Trophoblast cell (in vitro differentiated cells and primary cell): ENCODE measurements at regions not wholly inside any gene's neighbourhood (a gene's known extent, or its start where the extent isn't known, plus 50 kb on each side); places are given as distances from the start of the nearest gene placed in this dataset.

Experiments used
- DNase-seq, 2 donors: peaks; one replicate each; pipeline ENCODE4 v3.0.0-alpha.2; 2016
- H2AFZ ChIP-seq: 2 replicates; pipeline ENCODE4 v1.6.1; 2013; ENCODE audit warnings: low read length, moderate library complexity, mild to moderate bottlenecking; ENCODE audit not compliant: insufficient read depth, poor library complexity
- H2AK5ac ChIP-seq: 2 replicates; pipeline ENCODE4 v1.6.1; 2013; ENCODE audit warnings: mild to moderate bottlenecking, low read length
- H2BK120ac ChIP-seq: 2 replicates; pipeline ENCODE4 v1.6.1; 2013; ENCODE audit warnings: low read length, mild to moderate bottlenecking, moderate library complexity; ENCODE audit not compliant: insufficient read depth, poor library complexity
- H2BK12ac ChIP-seq: 2 replicates; pipeline ENCODE4 v1.6.1; 2013; ENCODE audit warnings: mild to moderate bottlenecking, low read length, moderate library complexity
- H2BK5ac ChIP-seq: 2 replicates; pipeline ENCODE4 v1.6.1; 2013; ENCODE audit warnings: low read length, low read depth, moderate library complexity, mild to moderate bottlenecking; ENCODE audit not compliant: poor library complexity
- H3K14ac ChIP-seq: 2 replicates; pipeline ENCODE4 v1.6.1; 2013; ENCODE audit warnings: mild to moderate bottlenecking, low read length
- H3K18ac ChIP-seq: 2 replicates; pipeline ENCODE4 v1.6.1; 2013; ENCODE audit warnings: mild to moderate bottlenecking, low read length
- H3K23ac ChIP-seq: 2 replicates; pipeline ENCODE4 v1.6.1; 2013; ENCODE audit warnings: low read length
- H3K27ac ChIP-seq: 2 replicates; pipeline ENCODE4 v1.5.1; 2013; ENCODE audit warnings: low read depth, mild to moderate bottlenecking, inconsistent platforms, low read length, moderate library complexity
- H3K27me3 ChIP-seq: 2 replicates; pipeline ENCODE4 v1.6.1; 2013; ENCODE audit warnings: inconsistent platforms, mild to moderate bottlenecking, low read length, moderate library complexity; ENCODE audit not compliant: insufficient read depth
- H3K36me3 ChIP-seq, 2 experiments: 1 replicate in 1 of 2; 2 replicates in 1 of 2; pipeline ENCODE4 v1.6.1; 2013; ENCODE audit warnings: low read length in 2 of 2, mild to moderate bottlenecking in 2 of 2, moderate library complexity in 1 of 2; ENCODE audit not compliant: insufficient read depth in 2 of 2, control insufficient read depth in 1 of 2
- H3K4ac ChIP-seq: 2 replicates; pipeline ENCODE4 v1.6.1; 2013; ENCODE audit warnings: low read depth, mild to moderate bottlenecking, low read length, moderate library complexity
- H3K4me1 ChIP-seq, 2 experiments: 1 replicate in 1 of 2; 2 replicates in 1 of 2; pipeline ENCODE4 v1.6.1; 2013; ENCODE audit warnings: low read length in 2 of 2, mild to moderate bottlenecking in 2 of 2, moderate library complexity in 1 of 2; ENCODE audit not compliant: insufficient read depth in 2 of 2, control insufficient read depth in 1 of 2
- H3K4me2 ChIP-seq: 2 replicates; pipeline ENCODE4 v1.6.1; 2013; ENCODE audit warnings: inconsistent platforms, mild to moderate bottlenecking, low read length, moderate library complexity
- H3K4me3 ChIP-seq: 2 replicates; pipeline ENCODE4 v1.5.1; 2013; ENCODE audit warnings: mild to moderate bottlenecking, low read depth, low read length, inconsistent platforms
- H3K79me1 ChIP-seq: one replicate; pipeline ENCODE4 v1.6.1; 2013; ENCODE audit warnings: low read length
- H3K79me2 ChIP-seq: 2 replicates; pipeline ENCODE4 v1.6.1; 2013; ENCODE audit warnings: low read length, mild to moderate bottlenecking; ENCODE audit not compliant: control insufficient read depth, insufficient read depth, poor library complexity
- H3K9ac ChIP-seq: 2 replicates; pipeline ENCODE4 v1.6.1; 2013; ENCODE audit warnings: mild to moderate bottlenecking, low read length
- H3K9me3 ChIP-seq: 2 replicates; pipeline ENCODE4 v1.6.1; 2013; ENCODE audit warnings: low read depth, mild to moderate bottlenecking, control low read depth, inconsistent platforms, low read length; ENCODE audit not compliant: insufficient read depth
- H4K12ac ChIP-seq: 2 replicates; pipeline ENCODE4 v1.6.1; 2013; ENCODE audit warnings: low read depth, mild to moderate bottlenecking, low read length, moderate library complexity
- H4K8ac ChIP-seq: 2 replicates; pipeline ENCODE4 v1.6.1; 2013; ENCODE audit warnings: low read depth, mild to moderate bottlenecking, low read length, moderate library complexity
- H4K91ac ChIP-seq: one replicate; pipeline ENCODE4 v1.6.1; 2013; ENCODE audit warnings: low read depth, mild to moderate bottlenecking, low read length, moderate library complexity
- WGBS: extraction: QIAGEN DNeasy Blood & Tissue Kit; methylation state at CpG from one replicate; pipeline ENCODE4 v1.1.7; 2013; ENCODE audit warnings: missing lambda C conversion rate; ENCODE audit not compliant: insufficient read length, insufficient coverage; ENCODE audit errors: extremely low coverage; 5-methylcytosine and 5-hydroxymethylcytosine counted together

GRCh38 chr4:60605646-60606354, 594.3 kb upstream of the ADGRL3 start:
- H4K12ac ChIP-seq, result no peak overlapping the region
- no peak overlapping the region for H3K14ac ChIP-seq
- no peak overlapping the region for H2BK12ac ChIP-seq
- no peaks in the 10 kb centered on the region for H3K79me2 ChIP-seq
- WGBS, result no CpG with 5 or more reads among the region's 2 CpGs
- no peak overlapping the region for H2BK5ac ChIP-seq
- no peak for DNase-seq
- H3K23ac ChIP-seq, result no peak overlapping the region
- H3K27me3 ChIP-seq, result no peaks in the 10 kb centered on the region
- H3K79me1 ChIP-seq, result no peaks in the 10 kb centered on the region
- H2BK120ac ChIP-seq, result no peak overlapping the region
- H3K18ac ChIP-seq, result no peak overlapping the region
- no peak overlapping the region for H3K4ac ChIP-seq
- no peak overlapping the region for H3K27ac ChIP-seq
- no peak overlapping the region for H3K9ac ChIP-seq
- no peak overlapping the region for H2AK5ac ChIP-seq
- H3K4me3 ChIP-seq, result no peak overlapping the region
- no peak overlapping the region for H3K4me2 ChIP-seq
- no peak overlapping the region for H4K91ac ChIP-seq
- H3K4me1 ChIP-seq, result no peaks in the 10 kb centered on the region
- no peaks in the 10 kb centered on the region for H3K36me3 ChIP-seq
- H3K9me3 ChIP-seq, result peaks cover 2% of the 10 kb centered on the region
- no peak overlapping the region for H4K8ac ChIP-seq
- H2AFZ ChIP-seq, result no peak overlapping the region

GRCh38 chr4:60611762-60612496, 588.2 kb upstream of the ADGRL3 start:
- Histone ChIP-seq H4K91ac (no peak overlapping the region), H2BK120ac (no peak overlapping the region), H3K27me3 (no peaks in the 10 kb centered on the region), H3K4ac (no peak overlapping the region), H2BK5ac (no peak overlapping the region), H3K9ac (no peak overlapping the region), H3K79me2 (no peaks in the 10 kb centered on the region), H3K27ac (no peak overlapping the region), H2AK5ac (no peak overlapping the region), H2BK12ac (no peak overlapping the region), H3K4me3 (no peak overlapping the region), H3K36me3 (no peaks in the 10 kb centered on the region), H4K8ac (no peak overlapping the region), H3K23ac (no peak overlapping the region), H3K4me2 (no peak overlapping the region), H3K4me1 (no peaks in the 10 kb centered on the region), H3K79me1 (no peaks in the 10 kb centered on the region), H3K9me3 (peaks cover 2% of the 10 kb centered on the region), H4K12ac (no peak overlapping the region), H3K18ac (no peak overlapping the region), H2AFZ (no peak overlapping the region), H3K14ac (no peak overlapping the region)
- peak; percentile 96 for DNase-seq
- WGBS, result no CpG with 5 or more reads among the region's 9 CpGs

DNA sequence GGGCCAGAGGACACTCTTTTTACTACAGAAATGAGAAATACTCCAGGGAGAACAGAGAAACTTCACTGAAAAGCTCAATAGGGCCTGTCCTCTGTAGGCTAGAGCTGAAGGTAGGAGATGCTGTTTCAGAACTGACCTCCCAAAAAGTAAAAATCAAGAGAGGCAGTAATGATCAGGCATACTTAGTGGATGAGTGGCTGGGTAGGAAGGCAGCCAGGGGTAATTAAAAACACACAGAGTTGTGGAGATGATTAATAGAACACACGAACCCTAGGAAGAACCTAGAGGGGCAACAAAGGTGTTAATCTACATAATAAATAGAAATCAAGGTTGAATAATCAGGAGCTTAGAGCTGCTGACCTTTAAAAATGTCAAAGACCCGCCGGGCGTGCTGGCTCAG, 582.4 kb upstream of the ADGRL3 start:
- H3K9me3 ChIP-seq, result peaks cover 2% of the 10 kb centered on the region
- no peak overlapping the region for H4K91ac ChIP-seq
- no peak overlapping the region for H2AK5ac ChIP-seq

GRCh38 chr4:60619531-60620305, 580.4 kb upstream of the ADGRL3 start:
- H2BK120ac ChIP-seq, result no peak overlapping the region
- no peak overlapping the region for H4K91ac ChIP-seq

More for the DNA sequence above, 582.4 kb upstream of the ADGRL3 start:
- WGBS, result no CpG with 5 or more reads among the region's 4 CpGs
- no peaks in the 10 kb centered on the region for H3K79me1 ChIP-seq
- H2BK12ac ChIP-seq, result no peak overlapping the region
- no peak overlapping the region for H3K23ac ChIP-seq
- no peak for DNase-seq
- no peak overlapping the region for H3K4me2 ChIP-seq
- H3K9ac ChIP-seq, result no peak overlapping the region
- H4K8ac ChIP-seq, result no peak overlapping the region
- H2BK5ac ChIP-seq, result no peak overlapping the region
- no peak overlapping the region for H2BK120ac ChIP-seq
- no peak overlapping the region for H3K4ac ChIP-seq
- no peak overlapping the region for H3K18ac ChIP-seq
- H3K79me2 ChIP-seq, result no peaks in the 10 kb centered on the region
- no peak overlapping the region for H3K4me3 ChIP-seq
- no peak overlapping the region for H4K12ac ChIP-seq
- H3K27me3 ChIP-seq, result no peaks in the 10 kb centered on the region
- H3K4me1 ChIP-seq, result no peaks in the 10 kb centered on the region
- no peak overlapping the region for H2AFZ ChIP-seq
- no peak overlapping the region for H3K14ac ChIP-seq
- H3K36me3 ChIP-seq, result no peaks in the 10 kb centered on the region
- H3K27ac ChIP-seq, result no peak overlapping the region

More at GRCh38 chr4:60619531-60620305, 580.4 kb upstream of the ADGRL3 start:
- H3K9ac ChIP-seq, result no peak overlapping the region
- no peaks in the 10 kb centered on the region for H3K79me1 ChIP-seq
- H3K4me2 ChIP-seq, result no peak overlapping the region
- no peak overlapping the region for H2AFZ ChIP-seq
- H3K9me3 ChIP-seq, result peaks cover 2% of the 10 kb centered on the region
- WGBS, result no CpG with 5 or more reads among the region's 2 CpGs
- H3K4ac ChIP-seq, result no peak overlapping the region
- no peaks in the 10 kb centered on the region for H3K79me2 ChIP-seq
- no peaks in the 10 kb centered on the region for H3K36me3 ChIP-seq
- H3K4me1 ChIP-seq, result no peaks in the 10 kb centered on the region
- no peak overlapping the region for H3K4me3 ChIP-seq
- H3K27ac ChIP-seq, result no peak overlapping the region
- no peaks in the 10 kb centered on the region for H3K27me3 ChIP-seq
- H2BK5ac ChIP-seq, result no peak overlapping the region
- no peak overlapping the region for H2AK5ac ChIP-seq
- no peak overlapping the region for H3K14ac ChIP-seq
- no peak overlapping the region for H4K12ac ChIP-seq
- H3K18ac ChIP-seq, result no peak overlapping the region
- no peak overlapping the region for H3K23ac ChIP-seq
- peak in 1 of 2 donors; percentile 14 for DNase-seq
- no peak overlapping the region for H4K8ac ChIP-seq
- H2BK12ac ChIP-seq, result no peak overlapping the region
